Fibroblast of lung (primary cell): ENCODE measurements at regions not wholly inside any gene's neighbourhood (a gene's known extent, or its start where the extent isn't known, plus 50 kb on each side); places are given as distances from the start of the nearest gene placed in this dataset.

ENCODE experiments used
- DNase-seq, 2 donors: peaks; one replicate each; pipeline versions ENCODE4 v3.0.0 to v3.0.0-alpha.2; 2010; ENCODE audit warnings: low read depth in 2 of 2
- H2AFZ ChIP-seq: 2 replicates; pipeline ENCODE4 v1.5.1; 2012; ENCODE audit warnings: low read length, control low read depth, inconsistent platforms
- H3K27ac ChIP-seq: 2 replicates; pipeline ENCODE4 v1.5.1; 2011; ENCODE audit warnings: low read length, control low read depth; ENCODE audit not compliant: insufficient read depth
- H3K27me3 ChIP-seq: 2 replicates; pipeline ENCODE4 v1.5.1; 2011; ENCODE audit warnings: mild to moderate bottlenecking, low read length; ENCODE audit not compliant: control insufficient read depth, insufficient read depth
- H3K36me3 ChIP-seq: 2 replicates; pipeline ENCODE4 v1.5.1; 2011; ENCODE audit warnings: low read length; ENCODE audit not compliant: control insufficient read depth, insufficient read depth
- H3K4me1 ChIP-seq: 2 replicates; pipeline ENCODE4 v1.5.1; 2011; ENCODE audit warnings: low read length; ENCODE audit not compliant: control insufficient read depth, insufficient read depth; ENCODE audit errors: extremely low read depth
- H3K4me2 ChIP-seq: 2 replicates; pipeline ENCODE4 v1.5.1; 2011; ENCODE audit warnings: low read length, control low read depth; ENCODE audit not compliant: insufficient read depth; ENCODE audit errors: extremely low read depth
- H3K4me3 ChIP-seq, 4 experiments: fragments of 200-600 bp in 1 of 4; sonication (generic) in 1 of 4; replicated peaks in 1 of 4; 2 replicates each; pipeline ENCODE4 v1.5.1; 2011 to 2016; ENCODE audit warnings: low read length in 4 of 4, low read depth in 3 of 4, mild to moderate bottlenecking in 3 of 4, control low read depth in 2 of 4, inconsistent platforms in 1 of 4, mixed read lengths in 1 of 4; ENCODE audit not compliant: insufficient read depth in 1 of 4; ENCODE audit errors: control extremely low read depth in 1 of 4
- H3K79me2 ChIP-seq: 2 replicates; pipeline ENCODE4 v1.5.1; 2012; ENCODE audit warnings: mild to moderate bottlenecking, low read length, inconsistent platforms; ENCODE audit not compliant: control insufficient read depth, insufficient read depth
- H3K9ac ChIP-seq: 2 replicates; pipeline ENCODE4 v1.5.1; 2011; ENCODE audit warnings: mild to moderate bottlenecking, low read length, control low read depth; ENCODE audit not compliant: insufficient read depth
- H3K9me3 ChIP-seq: 2 replicates; pipeline ENCODE4 v1.5.1; 2012; ENCODE audit warnings: low read depth, low read length; ENCODE audit not compliant: control insufficient read depth, insufficient read depth
- H4K20me1 ChIP-seq: 2 replicates; pipeline ENCODE4 v1.5.1; 2011; ENCODE audit warnings: low read length; ENCODE audit not compliant: control insufficient read depth, insufficient read depth; ENCODE audit errors: extremely low read depth
- CTCF ChIP-seq, 2 donors: IDR thresholded peaks in 1 of 2; conservative IDR thresholded peaks in 1 of 2; 1 replicate in 1 of 2; 2 replicates in 1 of 2; pipeline ENCODE4 v1.5.1; 2011 to 2012; ENCODE audit warnings: low read length in 2 of 2, control low read depth in 1 of 2, inconsistent platforms in 1 of 2, low read depth in 1 of 2, mild to moderate bottlenecking in 1 of 2
- EZH2 ChIP-seq: IDR thresholded peaks from 2 replicates; pipeline ENCODE4 v1.5.1; 2012; ENCODE audit warnings: low read length, control low read depth, mild to moderate bottlenecking; ENCODE audit errors: missing control alignments

DNA sequence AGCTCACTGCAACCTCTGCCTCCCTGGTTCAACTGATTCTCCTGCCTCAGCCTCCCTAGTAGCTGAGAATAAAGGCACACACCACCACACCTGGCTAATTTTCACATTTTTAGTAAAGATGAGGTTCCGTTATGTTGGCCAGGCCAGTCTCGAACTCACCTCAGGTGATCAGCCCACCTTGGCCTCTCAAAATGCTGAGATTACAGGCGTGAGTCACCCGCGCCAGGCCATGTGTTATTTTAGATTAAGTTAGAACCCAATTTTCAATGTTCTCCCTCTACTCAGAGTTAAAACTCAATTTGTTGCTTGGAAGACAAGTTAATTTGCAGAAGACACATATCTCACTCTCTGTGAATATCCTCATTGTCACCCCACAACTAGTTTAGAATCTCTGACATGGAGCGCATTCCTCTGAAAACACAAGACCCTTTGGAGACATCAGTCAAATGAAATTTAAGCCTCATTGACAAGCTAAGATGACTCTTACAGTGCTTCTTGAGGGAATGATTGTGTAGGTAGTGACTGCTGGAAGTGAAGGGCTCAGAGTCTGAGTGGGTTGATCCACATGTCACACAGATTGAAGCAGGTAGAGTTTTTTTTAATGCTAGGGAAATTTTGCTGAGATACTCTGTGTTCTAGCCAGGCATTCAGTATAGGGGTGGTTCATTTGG is 60.6 kb upstream of the FRMD4B start:
- Histone ChIP-seq H3K27me3 (no peaks in the 10 kb centered on the region), H3K4me1 (no peaks in the 10 kb centered on the region), H3K4me3 (no peak overlapping the region), H3K79me2 (no peaks in the 10 kb centered on the region), H3K27ac (no peak overlapping the region), H3K9ac (no peak overlapping the region), H4K20me1 (no peaks in the 10 kb centered on the region), H3K4me2 (no peak overlapping the region), H2AFZ (no peak overlapping the region), H3K36me3 (no peaks in the 10 kb centered on the region), H3K9me3 (no peaks in the 10 kb centered on the region)
- DNase-seq, result no peak
- no peak for TF ChIP-seq EZH2
- no peak for TF ChIP-seq CTCF (conservative IDR thresholded peaks at IDR 0.05 in 1 of 2, IDR thresholded peaks at IDR 0.05 in 1 of 2; ENCODE audit: low read depth in 1 of 2, low read length in 2 of 2)

- no peak overlapping the region for H2AFZ ChIP-seq
These were observed 59.6 kb upstream of the FRMD4B start for GRCh38 chr3:69445498-69445897.

GRCh38 chr3:69445024-69445423 is 59.1 kb upstream of the FRMD4B start:
- H3K27me3 ChIP-seq, result no peaks in the 10 kb centered on the region
- H3K27ac ChIP-seq, result no peak overlapping the region
- H3K4me1 ChIP-seq, result no peaks in the 10 kb centered on the region
- no peaks in the 10 kb centered on the region for H3K79me2 ChIP-seq
- peak in 1 of 2 donors; percentile 52 for DNase-seq
- H2AFZ ChIP-seq, result peak overlapping the region; percentile 68
- no peaks in the 10 kb centered on the region for H3K36me3 ChIP-seq
- H3K9ac ChIP-seq, result no peak overlapping the region
- H3K4me2 ChIP-seq, result peak overlapping the region; percentile 92
- TF ChIP-seq EZH2 (no peak), CTCF (conservative IDR thresholded peaks at IDR 0.05 in 1 of 2, IDR thresholded peaks at IDR 0.05 in 1 of 2; ENCODE audit: low read depth in 1 of 2, low read length in 2 of 2) (no peak)
- peak overlapping the region; percentile 30 to 63 (median 48) for H3K4me3 ChIP-seq
- no peaks in the 10 kb centered on the region for H3K9me3 ChIP-seq
- no peaks in the 10 kb centered on the region for H4K20me1 ChIP-seq

More at GRCh38 chr3:69445498-69445897, 59.6 kb upstream of the FRMD4B start:
- DNase-seq, result peak in 1 of 2 donors; percentile 18
- no peaks in the 10 kb centered on the region for H3K79me2 ChIP-seq
- no peaks in the 10 kb centered on the region for H3K9me3 ChIP-seq
- H3K36me3 ChIP-seq, result no peaks in the 10 kb centered on the region
- no peaks in the 10 kb centered on the region for H3K27me3 ChIP-seq
- no peaks in the 10 kb centered on the region for H4K20me1 ChIP-seq
- no peak overlapping the region for H3K27ac ChIP-seq
- H3K9ac ChIP-seq, result no peak overlapping the region
- no peaks in the 10 kb centered on the region for H3K4me1 ChIP-seq
- TF ChIP-seq CTCF (conservative IDR thresholded peaks at IDR 0.05 in 1 of 2, IDR thresholded peaks at IDR 0.05 in 1 of 2; ENCODE audit: low read depth in 1 of 2, low read length in 2 of 2) (no peak), EZH2 (no peak)
- H3K4me2 ChIP-seq, result peak overlapping the region; percentile 92
- peak overlapping the region in 3 of 4 experiments; percentile 41 to 63 (median 55) for H3K4me3 ChIP-seq
